ENCODE measurements at regions not wholly inside any gene's neighbourhood (a gene's known extent, or its start where the extent isn't known, plus 50 kb on each side); places are given as distances from the start of the nearest gene placed in this dataset.

DNA sequence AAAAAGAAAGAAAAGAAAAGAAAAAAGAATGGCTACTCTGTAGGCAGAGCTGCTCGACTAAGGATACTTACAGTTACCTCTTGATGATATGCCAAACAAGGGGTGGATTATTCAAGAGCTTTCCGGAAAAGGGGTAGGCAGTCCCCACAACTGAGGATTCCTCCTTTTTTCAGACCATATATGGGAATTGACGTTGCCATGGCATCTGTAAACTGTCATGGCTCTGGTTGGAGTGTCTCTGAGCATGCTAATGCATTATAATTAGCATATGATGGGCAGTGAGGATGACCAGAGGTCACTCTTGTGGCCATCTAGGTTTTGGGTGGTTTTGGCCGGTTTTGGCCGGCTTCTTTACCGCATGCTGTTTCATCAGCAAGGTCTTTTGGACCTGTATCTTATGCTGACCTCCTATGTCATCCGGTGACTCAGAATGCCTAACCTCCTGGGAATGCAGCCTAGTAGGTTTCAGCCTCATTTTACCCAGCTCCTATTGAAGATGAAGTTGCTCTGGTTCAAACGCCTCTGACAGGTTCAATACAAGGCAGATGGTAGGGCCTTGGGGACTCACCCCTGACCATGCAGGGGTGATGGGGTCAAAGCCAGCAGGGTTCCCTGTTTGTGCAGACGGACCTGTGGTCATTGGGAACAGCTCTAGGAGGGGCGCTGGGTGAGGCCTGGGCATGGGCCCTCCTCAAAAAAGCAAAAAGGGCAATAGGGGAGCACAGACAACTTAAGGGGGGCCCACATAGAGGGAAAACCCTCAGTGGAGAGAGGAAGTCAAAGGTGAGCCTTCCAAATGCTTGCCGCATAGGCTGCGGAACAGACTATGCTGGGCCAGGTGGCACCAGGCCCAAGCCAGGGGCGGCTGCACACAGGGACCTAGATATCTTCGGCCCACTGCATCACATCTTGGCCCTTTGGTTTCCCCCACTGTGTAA lies 251.2 kb upstream of the RAB6C start:
- H3K4me1 Mint-ChIP-seq = no peaks in the 10 kb centered on the region
- no peaks in the 10 kb centered on the region for H3K9me3 Mint-ChIP-seq
- intact Hi-C loops (cut with micrococcal nuclease) = no loop called here
- H3K27me3 Mint-ChIP-seq = no peaks in the 10 kb centered on the region
- no peaks in the 10 kb centered on the region for H3K36me3 Mint-ChIP-seq (ENCODE audit: low read depth)
- no peak for DNase-seq
- no peak overlapping the region for H3K27ac Mint-ChIP-seq
- H3K4me3 Mint-ChIP-seq = no peak overlapping the region

DNA sequence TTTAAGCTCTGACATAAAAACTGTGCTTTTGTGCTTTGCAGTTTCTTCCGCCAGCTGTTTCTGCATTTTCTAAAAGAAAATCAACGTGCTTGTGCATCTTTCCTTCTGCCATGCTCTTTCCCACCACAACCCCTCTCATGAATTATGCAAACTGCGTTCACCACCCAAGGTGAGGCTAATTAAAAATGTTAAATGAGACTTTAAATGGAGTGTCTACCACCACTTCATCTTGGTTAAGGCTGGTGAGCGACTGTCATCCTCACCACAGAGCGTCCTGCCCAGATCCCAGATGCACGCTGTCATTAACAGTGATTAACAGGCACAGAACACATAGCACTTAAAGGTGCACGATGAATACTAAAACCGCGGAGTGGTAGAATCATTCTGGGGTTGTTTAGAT lies 250.5 kb upstream of the RAB6C start:
- H3K4me3 Mint-ChIP-seq = no peak overlapping the region
- intact Hi-C loops (cut with micrococcal nuclease) = no loop called here
- H3K4me1 Mint-ChIP-seq = no peaks in the 10 kb centered on the region
- DNase-seq = no peak
- H3K36me3 Mint-ChIP-seq (ENCODE audit: low read depth) = no peaks in the 10 kb centered on the region
- H3K9me3 Mint-ChIP-seq = no peaks in the 10 kb centered on the region
- no peaks in the 10 kb centered on the region for H3K27me3 Mint-ChIP-seq
- no peak overlapping the region for H3K27ac Mint-ChIP-seq

DNA sequence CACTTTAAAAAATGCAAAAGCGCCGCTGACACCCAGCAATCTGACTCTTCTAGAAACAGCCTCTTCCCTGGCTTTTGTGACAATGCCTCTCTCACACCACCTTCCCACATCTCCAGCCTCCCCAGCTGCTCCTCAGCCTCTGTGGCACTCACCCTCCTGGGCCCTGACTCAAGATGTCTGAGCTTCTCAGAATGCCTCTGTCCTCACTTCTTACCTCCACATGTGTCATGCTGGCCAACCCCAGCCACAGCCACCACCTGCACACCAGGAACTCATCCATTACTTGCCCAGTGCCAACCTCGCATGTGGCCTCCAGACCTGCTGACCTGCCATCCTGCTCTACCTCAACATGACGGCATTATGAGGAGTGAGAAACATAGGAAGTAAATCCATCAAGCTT lies 249.8 kb upstream of the RAB6C start:
- Mint-ChIP-seq H3K4me1 (no peaks in the 10 kb centered on the region), H3K27ac (no peak overlapping the region), H3K27me3 (no peaks in the 10 kb centered on the region), H3K36me3 (ENCODE audit: low read depth) (no peaks in the 10 kb centered on the region), H3K9me3 (no peaks in the 10 kb centered on the region), H3K4me3 (no peak overlapping the region)
- DNase-seq = no peak
- intact Hi-C loops (cut with micrococcal nuclease) = no loop called here

DNA sequence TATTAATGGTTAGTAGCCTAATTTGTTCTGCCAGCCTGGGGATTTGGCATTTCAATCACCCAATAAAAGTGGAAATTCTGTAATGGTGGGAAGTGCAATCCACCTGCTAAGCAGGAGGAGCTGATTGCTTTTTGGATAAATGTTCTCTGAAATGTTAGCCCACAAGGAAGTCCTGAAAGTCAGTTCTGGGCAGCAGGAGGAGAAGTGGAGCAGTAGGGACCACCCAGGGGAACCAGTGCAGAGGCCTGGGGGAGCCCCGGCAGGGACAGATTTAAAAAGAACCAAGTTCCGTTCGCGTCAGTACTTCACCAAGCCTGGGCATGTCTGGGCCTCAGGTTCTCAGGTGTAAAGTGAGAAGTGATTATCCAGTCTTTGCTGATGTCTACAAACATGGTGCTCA lies 248.5 kb upstream of the RAB6C start:
- DNase-seq = no peak
- no peak overlapping the region for H3K4me3 Mint-ChIP-seq
- no peaks in the 10 kb centered on the region for H3K27me3 Mint-ChIP-seq
- no peaks in the 10 kb centered on the region for H3K36me3 Mint-ChIP-seq (ENCODE audit: low read depth)
- H3K9me3 Mint-ChIP-seq = no peaks in the 10 kb centered on the region
- H3K4me1 Mint-ChIP-seq = no peaks in the 10 kb centered on the region
- H3K27ac Mint-ChIP-seq = no peak overlapping the region
- intact Hi-C loops (cut with micrococcal nuclease) = no loop called here

DNA sequence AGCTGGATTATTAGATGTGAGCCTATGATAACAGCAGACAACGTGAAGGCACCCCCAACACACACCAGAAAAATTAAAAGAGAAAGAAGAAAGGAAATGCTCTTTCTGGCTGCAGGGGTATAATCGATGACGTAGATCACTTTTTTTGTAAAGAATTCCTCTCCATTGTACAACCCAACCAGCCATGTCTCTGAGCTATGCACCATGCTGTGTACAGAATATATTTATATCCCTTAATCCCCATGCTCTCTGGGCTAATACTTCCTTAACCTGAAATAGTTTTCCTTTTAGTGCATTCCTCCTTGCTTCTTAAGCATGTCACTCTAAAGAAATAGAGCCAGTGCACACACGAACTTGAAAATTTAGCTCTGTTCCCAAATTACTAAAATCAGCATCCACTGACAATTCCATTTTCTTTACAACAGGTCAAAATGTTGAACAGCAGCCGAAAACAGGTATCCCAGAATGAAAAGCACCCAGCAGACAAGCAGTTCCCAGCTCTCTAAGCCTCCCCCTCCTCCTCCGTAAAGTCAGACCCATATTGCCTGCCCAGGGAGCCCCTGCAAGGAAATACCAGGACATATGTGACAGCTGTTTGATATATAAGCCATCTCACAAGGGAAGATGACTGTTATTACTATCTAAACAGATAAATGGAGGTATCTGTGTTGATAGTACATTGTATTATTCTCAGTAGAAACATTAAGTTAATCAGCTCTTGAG lies 247.4 kb upstream of the RAB6C start:
- Mint-ChIP-seq H3K27me3 (no peaks in the 10 kb centered on the region), H3K4me1 (no peaks in the 10 kb centered on the region), H3K4me3 (no peak overlapping the region), H3K9me3 (no peaks in the 10 kb centered on the region), H3K27ac (no peak overlapping the region), H3K36me3 (ENCODE audit: low read depth) (no peaks in the 10 kb centered on the region)
- intact Hi-C loops (cut with micrococcal nuclease) = no loop called here
- no peak for DNase-seq

DNA sequence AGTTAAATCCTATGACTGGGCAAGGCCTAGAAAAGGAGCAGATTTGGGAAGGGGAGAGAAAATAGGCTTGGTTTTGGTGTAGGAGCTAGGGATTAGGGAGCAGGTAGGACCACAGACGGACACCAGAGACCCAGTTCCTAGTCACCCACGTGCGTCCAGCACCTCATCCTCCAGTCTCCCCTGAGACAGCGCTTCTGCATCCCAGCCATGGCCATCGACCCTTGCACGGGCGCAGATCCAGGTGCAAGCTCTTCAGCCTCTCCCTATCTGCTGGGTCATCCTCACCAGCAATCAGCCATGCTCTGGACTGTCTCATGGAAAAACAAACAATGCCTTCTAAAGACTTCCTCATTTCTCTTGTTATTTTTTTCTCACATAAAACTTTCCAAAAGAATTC lies 246.8 kb upstream of the RAB6C start:
- Mint-ChIP-seq H3K27me3 (no peaks in the 10 kb centered on the region), H3K9me3 (no peaks in the 10 kb centered on the region), H3K27ac (no peak overlapping the region), H3K36me3 (ENCODE audit: low read depth) (no peaks in the 10 kb centered on the region), H3K4me3 (no peak overlapping the region), H3K4me1 (no peaks in the 10 kb centered on the region)
- intact Hi-C loops (cut with micrococcal nuclease) = no loop called here
- no peak for DNase-seq

DNA sequence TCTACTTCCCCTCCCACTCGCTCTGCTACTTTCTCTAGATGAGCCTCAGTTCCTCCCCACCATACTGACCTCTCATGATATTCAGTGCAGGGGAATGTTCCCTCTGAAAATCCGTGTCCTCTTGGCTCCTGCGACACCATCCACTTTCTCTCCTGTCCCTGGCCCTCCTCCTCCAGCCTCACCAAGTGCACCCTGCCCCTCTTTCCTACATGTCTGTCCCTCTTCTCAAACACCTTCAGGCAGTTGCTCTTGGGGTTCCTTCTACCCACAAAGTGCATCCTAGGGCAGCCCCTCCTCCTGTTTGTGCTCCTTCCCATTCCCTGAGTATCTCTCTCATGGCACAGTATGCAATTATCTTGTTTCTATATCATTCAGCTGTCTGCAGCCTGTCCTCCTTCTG lies 246.4 kb upstream of the RAB6C start:
- no peak overlapping the region for H3K4me3 Mint-ChIP-seq
- no peaks in the 10 kb centered on the region for H3K9me3 Mint-ChIP-seq
- no peaks in the 10 kb centered on the region for H3K4me1 Mint-ChIP-seq
- intact Hi-C loops (cut with micrococcal nuclease) = no loop called here
- no peaks in the 10 kb centered on the region for H3K27me3 Mint-ChIP-seq
- no peak overlapping the region for H3K27ac Mint-ChIP-seq
- no peak for DNase-seq
- no peaks in the 10 kb centered on the region for H3K36me3 Mint-ChIP-seq (ENCODE audit: low read depth)

DNA sequence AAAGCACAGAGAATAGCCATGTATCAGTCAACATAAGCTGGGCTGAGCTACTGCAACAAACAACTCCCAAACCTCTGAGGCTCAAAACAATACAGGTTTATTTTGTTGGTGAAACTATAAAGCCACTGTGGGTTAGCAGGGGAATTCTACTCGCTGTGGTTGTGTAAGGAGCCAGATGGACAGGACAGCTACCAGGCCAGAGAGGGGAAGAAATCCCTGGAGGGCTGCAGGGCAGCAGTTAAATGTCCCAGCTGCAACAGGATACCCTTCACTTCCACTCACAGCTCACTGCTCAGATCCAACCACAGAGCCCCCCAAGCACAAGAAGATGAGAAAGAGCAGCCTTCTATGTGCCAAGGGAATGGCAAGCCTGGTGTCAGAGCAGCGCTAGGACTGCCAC lies 245.9 kb upstream of the RAB6C start:
- Mint-ChIP-seq H3K36me3 (ENCODE audit: low read depth) (no peaks in the 10 kb centered on the region), H3K4me1 (no peaks in the 10 kb centered on the region), H3K27me3 (no peaks in the 10 kb centered on the region), H3K9me3 (no peaks in the 10 kb centered on the region), H3K27ac (no peak overlapping the region), H3K4me3 (no peak overlapping the region)
- DNase-seq = no peak
- intact Hi-C loops (cut with micrococcal nuclease) = no loop called here

DNA sequence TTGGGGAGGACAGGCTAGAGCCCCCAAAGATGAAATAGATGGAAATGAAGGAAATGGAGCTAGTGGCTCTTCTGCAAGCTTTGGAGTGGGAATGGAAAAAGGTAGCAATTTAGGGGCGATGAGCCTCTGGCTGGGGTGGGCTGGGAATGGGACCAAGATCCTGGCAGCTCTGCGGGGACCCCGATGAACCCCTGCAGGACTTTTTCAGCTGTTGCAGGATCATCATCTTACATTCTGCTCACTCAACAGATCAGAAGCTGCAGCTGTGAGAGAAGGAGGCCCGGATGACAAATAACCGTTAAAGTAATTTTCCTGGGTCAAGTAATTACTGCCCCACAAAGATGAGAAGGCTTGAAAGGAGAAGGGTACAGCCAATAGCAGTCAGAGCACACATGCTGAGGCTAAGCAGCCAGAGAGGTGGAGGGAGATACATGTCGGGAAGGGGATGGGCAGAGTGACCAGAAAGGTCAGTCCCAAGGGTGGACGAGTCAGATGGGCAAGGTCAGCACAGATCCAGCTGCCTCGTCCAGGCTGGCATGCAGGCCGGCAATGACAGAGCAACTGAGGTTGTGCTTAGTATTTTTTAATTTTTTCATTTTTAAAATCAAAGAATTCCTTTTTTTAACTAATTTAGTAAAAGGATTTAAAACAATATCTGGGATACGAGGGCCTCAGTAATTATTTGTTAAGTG lies 245.0 kb upstream of the RAB6C start:
- H3K4me1 Mint-ChIP-seq = no peaks in the 10 kb centered on the region
- H3K27me3 Mint-ChIP-seq = no peaks in the 10 kb centered on the region
- no peaks in the 10 kb centered on the region for H3K9me3 Mint-ChIP-seq
- H3K27ac Mint-ChIP-seq = no peak overlapping the region
- intact Hi-C loops (cut with micrococcal nuclease) = no loop called here
- H3K4me3 Mint-ChIP-seq = no peak overlapping the region
- H3K36me3 Mint-ChIP-seq (ENCODE audit: low read depth) = no peaks in the 10 kb centered on the region
- no peak for DNase-seq

DNA sequence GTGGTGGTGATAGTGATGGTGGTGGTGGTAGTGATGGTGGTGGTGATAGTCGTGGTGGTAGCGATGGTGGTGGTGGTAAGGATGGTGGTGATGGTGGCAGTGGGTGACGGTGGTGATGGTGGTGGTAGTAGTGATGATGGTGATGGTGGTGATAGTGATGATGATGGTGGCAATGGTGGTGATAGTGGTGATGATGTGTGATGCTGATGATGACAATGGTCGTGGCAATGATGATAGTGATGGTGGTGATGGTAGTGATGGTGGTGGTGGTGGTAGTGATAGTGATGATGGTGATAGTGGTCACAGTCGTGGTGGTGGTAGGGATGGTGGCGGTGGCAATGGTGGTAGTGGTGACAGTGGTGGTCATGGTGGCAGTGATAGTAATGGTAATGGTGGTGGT lies 243.9 kb upstream of the RAB6C start:
- no peak for DNase-seq
- H3K27me3 Mint-ChIP-seq = no peaks in the 10 kb centered on the region
- H3K36me3 Mint-ChIP-seq (ENCODE audit: low read depth) = no peaks in the 10 kb centered on the region
- no peak overlapping the region for H3K4me3 Mint-ChIP-seq
- H3K9me3 Mint-ChIP-seq = no peaks in the 10 kb centered on the region
- H3K27ac Mint-ChIP-seq = no peak overlapping the region
- H3K4me1 Mint-ChIP-seq = no peaks in the 10 kb centered on the region
- intact Hi-C loops (cut with micrococcal nuclease) = no loop called here

DNA sequence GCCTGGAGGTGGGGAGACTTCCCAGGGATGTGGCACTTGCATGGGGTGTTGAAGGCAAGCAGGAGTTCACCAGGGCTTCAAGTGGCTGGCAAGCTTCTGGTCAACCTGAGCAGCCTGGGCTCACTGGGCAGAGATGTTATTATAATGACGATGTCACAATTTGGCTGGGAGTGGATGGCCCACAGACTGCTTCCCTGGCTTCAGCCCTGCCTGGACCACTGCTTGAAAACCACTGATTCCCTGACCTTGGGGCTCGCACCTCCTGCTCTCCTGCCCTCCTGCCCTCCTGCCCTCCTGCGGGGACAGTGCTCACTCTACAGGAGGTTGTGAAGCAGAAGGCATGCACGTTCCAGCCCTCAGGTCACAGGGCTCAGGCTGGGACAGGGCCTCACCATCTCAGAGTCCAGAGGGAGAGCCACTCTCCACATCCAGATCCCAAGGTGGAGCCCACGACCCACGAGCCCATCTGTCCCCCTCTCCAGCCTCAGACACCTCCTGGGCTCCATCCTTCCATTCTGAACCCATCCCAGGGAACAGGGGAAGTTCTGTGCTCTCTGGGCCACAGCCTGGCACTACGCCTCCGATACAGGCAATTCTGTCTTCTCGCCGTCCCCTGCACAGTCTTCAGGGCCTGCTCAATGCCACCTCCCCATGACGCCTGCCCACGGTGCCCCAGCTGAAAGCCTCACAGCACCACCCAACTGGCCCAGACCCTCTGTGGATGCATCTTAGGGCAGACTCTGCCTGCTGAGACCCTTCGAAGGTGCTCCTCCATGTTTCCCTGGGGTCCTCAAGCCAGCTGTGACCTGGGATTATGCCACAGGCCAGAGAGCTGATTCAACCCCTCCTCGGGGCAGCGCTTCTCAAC lies 241.6 kb upstream of the RAB6C start:
- no peaks in the 10 kb centered on the region for H3K4me1 Mint-ChIP-seq
- no peaks in the 10 kb centered on the region for H3K9me3 Mint-ChIP-seq
- no peak overlapping the region for H3K4me3 Mint-ChIP-seq
- no peaks in the 10 kb centered on the region for H3K27me3 Mint-ChIP-seq
- intact Hi-C loops (cut with micrococcal nuclease) = no loop called here
- no peaks in the 10 kb centered on the region for H3K36me3 Mint-ChIP-seq (ENCODE audit: low read depth)
- DNase-seq = no peak
- H3K27ac Mint-ChIP-seq = no peak overlapping the region

DNA sequence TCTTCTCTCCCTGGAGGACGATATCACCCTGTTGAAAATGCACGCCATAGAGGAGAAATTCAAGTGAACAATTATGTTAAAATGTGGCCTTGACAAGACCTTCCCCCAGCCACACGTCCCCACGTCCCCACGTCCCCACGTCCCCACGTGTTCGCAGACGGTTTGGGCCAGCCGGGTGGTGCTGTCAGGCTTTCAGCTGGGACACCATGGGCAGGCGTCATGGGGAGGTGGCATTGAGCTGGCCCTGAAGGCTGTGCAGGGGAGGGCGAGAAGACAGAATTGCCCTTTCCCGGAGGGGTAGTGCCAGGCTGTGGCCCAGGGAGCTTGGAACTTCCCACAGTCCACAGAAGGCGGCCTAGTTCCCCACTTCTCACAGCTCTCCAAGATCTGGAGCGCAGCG lies 240.7 kb upstream of the RAB6C start:
- H3K27me3 Mint-ChIP-seq = no peaks in the 10 kb centered on the region
- H3K27ac Mint-ChIP-seq = no peak overlapping the region
- no peaks in the 10 kb centered on the region for H3K36me3 Mint-ChIP-seq (ENCODE audit: low read depth)
- intact Hi-C loops (cut with micrococcal nuclease) = no loop called here
- H3K4me1 Mint-ChIP-seq = no peaks in the 10 kb centered on the region
- H3K9me3 Mint-ChIP-seq = no peaks in the 10 kb centered on the region
- no peak overlapping the region for H3K4me3 Mint-ChIP-seq
- no peak for DNase-seq

DNA sequence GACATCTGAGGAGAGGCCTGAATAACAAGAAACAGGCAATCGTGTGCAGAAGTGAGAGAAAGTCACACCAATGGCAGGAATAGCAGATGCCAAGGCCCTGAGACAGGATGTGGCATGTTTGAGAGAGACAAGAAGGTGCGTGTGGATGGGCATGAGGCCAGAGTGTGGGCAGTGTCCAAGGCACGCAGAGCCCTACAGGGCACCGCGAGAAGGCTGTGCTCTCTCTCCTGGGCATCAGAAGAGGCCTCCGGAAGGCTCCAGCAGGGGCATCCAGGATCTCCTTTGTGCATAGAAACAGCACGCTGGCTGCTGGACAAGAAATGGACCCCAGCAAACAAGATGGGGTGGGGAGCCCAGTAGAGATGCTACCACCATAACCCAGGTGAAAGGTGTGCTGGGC lies 239.0 kb upstream of the RAB6C start:
- Mint-ChIP-seq H3K27ac (no peak overlapping the region), H3K27me3 (no peaks in the 10 kb centered on the region), H3K36me3 (ENCODE audit: low read depth) (no peaks in the 10 kb centered on the region), H3K4me1 (no peaks in the 10 kb centered on the region), H3K9me3 (no peaks in the 10 kb centered on the region), H3K4me3 (no peak overlapping the region)
- no peak for DNase-seq
- intact Hi-C loops (cut with micrococcal nuclease) = no loop called here
